PC-9 (cell line): ENCODE measurements at regions not wholly inside any gene's neighbourhood (a gene's known extent, or its start where the extent isn't known, plus 50 kb on each side); places are given as distances from the start of the nearest gene placed in this dataset.

Experiments
- EZH2 ChIP-seq: fragments of 200-600 bp; sonication (generic); IDR thresholded peaks from 2 replicates; pipeline ENCODE4 v1.8.0; 2017; ENCODE audit warnings: antibody characterized with exemption, low read depth
- TF ChIP-seq, protein P1 (sequence below): fragments of 200-600 bp; sonication (generic); conservative IDR thresholded peaks from 2 replicates; pipeline ENCODE4 v1.6.1; 2017; ENCODE audit warnings: mixed run types, antibody characterized with exemption, mild to moderate bottlenecking, moderate library complexity

- TF ChIP-seq, protein P1, sequence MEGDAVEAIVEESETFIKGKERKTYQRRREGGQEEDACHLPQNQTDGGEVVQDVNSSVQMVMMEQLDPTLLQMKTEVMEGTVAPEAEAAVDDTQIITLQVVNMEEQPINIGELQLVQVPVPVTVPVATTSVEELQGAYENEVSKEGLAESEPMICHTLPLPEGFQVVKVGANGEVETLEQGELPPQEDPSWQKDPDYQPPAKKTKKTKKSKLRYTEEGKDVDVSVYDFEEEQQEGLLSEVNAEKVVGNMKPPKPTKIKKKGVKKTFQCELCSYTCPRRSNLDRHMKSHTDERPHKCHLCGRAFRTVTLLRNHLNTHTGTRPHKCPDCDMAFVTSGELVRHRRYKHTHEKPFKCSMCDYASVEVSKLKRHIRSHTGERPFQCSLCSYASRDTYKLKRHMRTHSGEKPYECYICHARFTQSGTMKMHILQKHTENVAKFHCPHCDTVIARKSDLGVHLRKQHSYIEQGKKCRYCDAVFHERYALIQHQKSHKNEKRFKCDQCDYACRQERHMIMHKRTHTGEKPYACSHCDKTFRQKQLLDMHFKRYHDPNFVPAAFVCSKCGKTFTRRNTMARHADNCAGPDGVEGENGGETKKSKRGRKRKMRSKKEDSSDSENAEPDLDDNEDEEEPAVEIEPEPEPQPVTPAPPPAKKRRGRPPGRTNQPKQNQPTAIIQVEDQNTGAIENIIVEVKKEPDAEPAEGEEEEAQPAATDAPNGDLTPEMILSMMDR = no peak
- TF ChIP-seq EZH2 = no peak
Observed at GRCh38 chr3:162546910-162547309, 1050.3 kb downstream of the OTOL1 start.
